ENCODE measurements at regions not wholly inside any gene's neighbourhood (a gene's known extent, or its start where the extent isn't known, plus 50 kb on each side); places are given as distances from the start of the nearest gene placed in this dataset.
"Not testable (repeated sequence)": the region's sequence is repeated elsewhere in the genome, so short reads cannot be mapped to it uniquely, and the experiment has no call there.

DNA sequence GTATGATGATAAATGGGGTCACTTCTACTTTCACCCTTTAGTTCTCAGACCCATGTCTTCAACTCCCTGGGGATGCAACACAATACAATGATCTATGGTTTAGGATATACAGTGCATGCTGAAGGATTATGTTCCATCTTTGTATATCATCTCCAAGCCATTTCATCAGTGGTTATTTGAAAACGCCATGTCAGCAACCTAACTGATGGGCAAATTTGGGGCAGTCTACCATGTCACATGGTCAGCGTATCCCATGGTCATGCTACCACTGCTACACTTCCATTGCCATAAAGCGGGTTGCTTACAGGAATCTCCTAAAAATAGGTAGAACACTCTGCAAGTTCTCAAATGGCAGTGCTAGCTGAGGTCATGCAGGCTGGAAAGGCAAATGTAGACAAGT is 236.5 kb upstream of the ISX start:
- Histone ChIP-seq H3K36me3 (no peaks in the 10 kb centered on the region), H3K27me3 (no peaks in the 10 kb centered on the region), H3K4me3 (no peak overlapping the region), H3K9me3 (ENCODE audit: low read depth) (no peaks in the 10 kb centered on the region), H3K27ac (no peak overlapping the region), H3K4me1 (ENCODE audit: low read depth) (peaks cover 12% of the 10 kb centered on the region)
- DNase-seq (ENCODE audit: low read depth in 1 of 2, low spot score in 1 of 2): no peak
- TF ChIP-seq, protein P1, sequence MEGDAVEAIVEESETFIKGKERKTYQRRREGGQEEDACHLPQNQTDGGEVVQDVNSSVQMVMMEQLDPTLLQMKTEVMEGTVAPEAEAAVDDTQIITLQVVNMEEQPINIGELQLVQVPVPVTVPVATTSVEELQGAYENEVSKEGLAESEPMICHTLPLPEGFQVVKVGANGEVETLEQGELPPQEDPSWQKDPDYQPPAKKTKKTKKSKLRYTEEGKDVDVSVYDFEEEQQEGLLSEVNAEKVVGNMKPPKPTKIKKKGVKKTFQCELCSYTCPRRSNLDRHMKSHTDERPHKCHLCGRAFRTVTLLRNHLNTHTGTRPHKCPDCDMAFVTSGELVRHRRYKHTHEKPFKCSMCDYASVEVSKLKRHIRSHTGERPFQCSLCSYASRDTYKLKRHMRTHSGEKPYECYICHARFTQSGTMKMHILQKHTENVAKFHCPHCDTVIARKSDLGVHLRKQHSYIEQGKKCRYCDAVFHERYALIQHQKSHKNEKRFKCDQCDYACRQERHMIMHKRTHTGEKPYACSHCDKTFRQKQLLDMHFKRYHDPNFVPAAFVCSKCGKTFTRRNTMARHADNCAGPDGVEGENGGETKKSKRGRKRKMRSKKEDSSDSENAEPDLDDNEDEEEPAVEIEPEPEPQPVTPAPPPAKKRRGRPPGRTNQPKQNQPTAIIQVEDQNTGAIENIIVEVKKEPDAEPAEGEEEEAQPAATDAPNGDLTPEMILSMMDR (IDR thresholded peaks at IDR 0.05; ENCODE audit: low read depth, low read length): no peak

DNA sequence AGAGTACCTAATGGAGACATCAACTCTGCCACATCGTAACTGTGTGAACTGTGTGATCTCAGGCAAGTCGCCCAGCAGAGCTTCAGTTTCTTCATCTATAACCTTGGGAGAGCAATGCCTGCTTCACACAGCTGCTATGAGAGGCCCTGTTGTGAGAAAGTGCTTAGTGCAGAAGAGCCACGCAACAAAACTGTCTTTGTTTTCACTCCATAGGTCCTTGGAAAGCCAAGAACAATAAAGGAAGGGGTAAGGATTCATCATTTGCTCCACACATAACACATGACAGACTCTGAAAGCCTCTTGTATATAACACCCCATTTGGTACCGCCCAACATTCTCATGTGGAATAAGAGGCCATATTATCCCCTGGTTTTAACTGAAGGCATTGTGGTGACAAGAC is 231.9 kb upstream of the ISX start:
- Histone ChIP-seq H3K4me3 (no peak overlapping the region), H3K27ac (no peak overlapping the region), H3K36me3 (no peaks in the 10 kb centered on the region), H3K27me3 (no peaks in the 10 kb centered on the region), H3K4me1 (ENCODE audit: low read depth) (no peaks in the 10 kb centered on the region), H3K9me3 (ENCODE audit: low read depth) (no peaks in the 10 kb centered on the region)
- TF ChIP-seq, protein P1 (IDR thresholded peaks at IDR 0.05; ENCODE audit: low read depth, low read length): no peak
- DNase-seq (ENCODE audit: low read depth in 1 of 2, low spot score in 1 of 2): no peak

DNA sequence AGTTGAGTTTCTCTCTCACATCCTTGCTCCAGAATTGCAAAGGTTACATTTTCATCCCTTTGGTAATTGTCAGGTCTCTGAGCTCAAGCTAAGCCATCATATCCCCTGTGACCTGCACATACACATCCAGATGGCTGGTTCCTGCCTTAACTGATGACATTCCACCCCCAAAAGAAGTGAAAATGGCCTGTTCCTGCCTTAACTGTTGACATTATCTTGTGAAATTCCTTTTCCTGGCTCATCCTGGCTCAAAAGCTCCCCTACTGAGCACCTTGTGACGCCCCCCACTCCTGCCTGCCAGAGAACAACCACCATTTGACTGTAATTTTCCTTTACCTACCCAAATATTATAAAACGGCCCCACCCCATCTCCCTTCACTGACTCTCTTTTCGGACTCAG is 231.4 kb upstream of the ISX start:
- H3K27ac ChIP-seq; H3K27me3 ChIP-seq; H3K36me3 ChIP-seq; H3K4me3 ChIP-seq; H3K4me1 ChIP-seq (ENCODE audit: low read depth); H3K9me3 ChIP-seq (ENCODE audit: low read depth); DNase-seq (ENCODE audit: low read depth in 1 of 2, low spot score in 1 of 2): not testable (repeated sequence)

DNA sequence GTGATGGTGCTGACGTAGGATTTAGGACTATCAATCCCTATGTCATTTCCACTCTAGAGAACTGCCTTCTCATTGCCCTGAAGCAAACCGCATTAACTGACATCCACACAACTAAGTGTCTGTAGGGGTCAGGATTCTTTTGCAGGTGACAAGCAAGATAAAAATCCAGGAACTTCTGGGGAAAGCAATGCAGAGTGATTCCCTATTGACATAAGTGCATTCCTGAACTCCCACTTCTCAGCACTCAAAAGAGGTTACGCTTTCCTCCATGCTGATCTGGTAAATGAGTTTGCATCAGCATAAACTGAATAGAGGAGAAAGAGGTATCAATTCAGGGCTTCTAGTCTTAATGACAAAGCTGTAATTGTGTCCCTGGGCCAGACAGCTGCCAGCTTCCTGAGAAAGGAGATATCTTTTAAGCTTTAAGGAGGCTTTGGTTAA is 224.6 kb upstream of the ISX start:
- peaks cover 21% of the 10 kb centered on the region for H3K4me1 ChIP-seq (ENCODE audit: low read depth)
- H3K9me3 ChIP-seq (ENCODE audit: low read depth): no peaks in the 10 kb centered on the region
- DNase-seq (ENCODE audit: low read depth in 1 of 2, low spot score in 1 of 2): peak in 1 of 2 donors; percentile 81
- TF ChIP-seq, protein P1 (IDR thresholded peaks at IDR 0.05; ENCODE audit: low read depth, low read length): no peak
- no peaks in the 10 kb centered on the region for H3K36me3 ChIP-seq
- peak overlapping the region; percentile 92 for H3K27ac ChIP-seq
- no peaks in the 10 kb centered on the region for H3K27me3 ChIP-seq
- H3K4me3 ChIP-seq: no peak overlapping the region

DNA sequence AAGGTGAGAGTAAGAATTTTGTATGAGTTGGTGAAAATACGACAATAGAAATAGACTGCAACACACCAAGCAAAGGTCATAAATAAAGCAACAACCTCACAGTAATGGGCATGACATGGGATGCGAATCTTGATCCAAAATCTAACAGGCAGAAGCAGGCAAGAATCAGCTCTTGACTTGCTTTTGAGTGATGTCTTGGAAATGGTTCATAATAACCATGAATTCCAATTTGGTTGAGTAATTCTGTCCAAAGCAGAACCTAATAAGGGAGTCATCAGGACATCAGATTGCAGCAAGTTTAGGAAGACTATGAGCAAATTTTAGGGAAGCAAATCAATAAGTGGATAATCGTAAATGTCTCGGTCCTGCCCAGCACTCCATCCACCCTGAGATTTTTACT is 224.0 kb upstream of the ISX start:
- TF ChIP-seq, protein P1 (IDR thresholded peaks at IDR 0.05; ENCODE audit: low read depth, low read length): no peak
- peaks cover 21% of the 10 kb centered on the region for H3K4me1 ChIP-seq (ENCODE audit: low read depth)
- H3K9me3 ChIP-seq (ENCODE audit: low read depth): no peaks in the 10 kb centered on the region
- H3K36me3 ChIP-seq: no peaks in the 10 kb centered on the region
- no peak overlapping the region for H3K4me3 ChIP-seq
- no peak for DNase-seq (ENCODE audit: low read depth in 1 of 2, low spot score in 1 of 2)
- peak overlapping the region; percentile 92 for H3K27ac ChIP-seq
- H3K27me3 ChIP-seq: no peaks in the 10 kb centered on the region

DNA sequence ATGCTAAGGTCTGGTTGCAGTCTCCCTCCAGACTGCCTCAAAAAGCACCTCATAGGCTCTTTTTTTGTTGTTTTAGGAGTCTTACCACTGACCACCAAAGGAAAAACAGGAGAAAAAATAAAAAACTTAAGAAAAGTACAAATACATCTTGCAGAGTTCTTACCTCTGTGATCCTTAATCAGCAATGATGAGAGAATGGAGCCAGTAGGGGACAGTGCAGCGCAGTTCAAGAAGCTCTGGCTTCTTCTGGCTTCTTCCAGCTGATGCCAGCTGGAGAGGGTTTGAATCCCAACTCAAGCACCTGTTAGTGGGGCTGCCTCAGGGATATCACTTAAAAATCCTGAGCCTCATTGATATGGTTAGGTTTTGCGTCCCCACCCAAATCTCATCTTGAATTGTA is 223.3 kb upstream of the ISX start:
- DNase-seq (ENCODE audit: low read depth in 1 of 2, low spot score in 1 of 2): no peak
- H3K27me3 ChIP-seq: no peaks in the 10 kb centered on the region
- H3K4me3 ChIP-seq: no peak overlapping the region
- no peaks in the 10 kb centered on the region for H3K36me3 ChIP-seq
- TF ChIP-seq, protein P1 (IDR thresholded peaks at IDR 0.05; ENCODE audit: low read depth, low read length): no peak
- no peaks in the 10 kb centered on the region for H3K9me3 ChIP-seq (ENCODE audit: low read depth)
- peaks cover 21% of the 10 kb centered on the region for H3K4me1 ChIP-seq (ENCODE audit: low read depth)
- H3K27ac ChIP-seq: peak overlapping the region; percentile 92

DNA sequence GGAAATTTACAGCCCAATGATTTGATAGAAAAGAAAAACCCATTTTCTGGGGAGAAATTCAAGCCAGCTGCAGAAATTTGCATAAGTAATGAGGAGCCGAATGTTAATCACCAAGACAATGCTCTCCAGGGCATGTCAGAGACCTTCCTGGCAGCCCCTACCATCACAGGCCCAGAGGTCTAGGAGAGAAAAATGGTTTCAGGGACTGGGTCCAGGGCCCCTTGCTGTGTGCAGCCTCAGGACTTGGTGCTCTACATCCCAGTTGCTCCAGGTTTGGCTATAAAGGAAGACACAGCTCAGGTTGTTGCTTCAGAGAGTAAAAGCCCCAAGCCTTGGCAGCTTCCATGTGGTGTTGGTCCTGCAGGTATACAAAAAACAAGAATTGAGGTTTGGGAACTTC is 222.2 kb upstream of the ISX start:
- DNase-seq (ENCODE audit: low read depth in 1 of 2, low spot score in 1 of 2); H3K27me3 ChIP-seq; H3K4me3 ChIP-seq; H3K9me3 ChIP-seq (ENCODE audit: low read depth); H3K27ac ChIP-seq; H3K36me3 ChIP-seq: not testable (repeated sequence)
- peaks cover 21% of the 10 kb centered on the region for H3K4me1 ChIP-seq (ENCODE audit: low read depth)
